ENCODE measurements at regions not wholly inside any gene's neighbourhood (a gene's known extent, or its start where the extent isn't known, plus 50 kb on each side); places are given as distances from the start of the nearest gene placed in this dataset.

DNA sequence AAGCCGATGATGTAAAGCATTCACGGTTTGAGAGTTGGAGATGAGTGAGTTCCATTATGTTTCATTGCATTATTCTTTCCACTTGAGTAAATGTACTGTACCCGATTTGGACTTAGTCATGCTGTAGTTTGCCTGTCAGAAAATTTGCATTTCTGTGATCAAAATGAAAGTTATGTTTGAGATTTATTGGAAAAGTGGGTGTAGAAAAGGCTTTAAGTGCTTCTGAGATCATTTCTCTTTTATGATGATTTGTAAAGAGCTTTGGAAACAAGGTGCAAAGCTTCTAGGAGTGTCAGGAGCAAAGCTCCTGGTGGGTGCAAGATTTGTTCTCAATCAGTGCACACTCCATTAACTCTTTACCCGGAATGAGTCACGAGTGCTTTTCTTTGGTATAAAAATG is 204.1 kb upstream of the POM121L12 start:
- H3K36me3 ChIP-seq: no peaks in the 10 kb centered on the region
- 52% methylated on average over 5 of the region's 5 CpGs for WGBS
- intact Hi-C loops (cut with DNase I): no loop called here

DNA sequence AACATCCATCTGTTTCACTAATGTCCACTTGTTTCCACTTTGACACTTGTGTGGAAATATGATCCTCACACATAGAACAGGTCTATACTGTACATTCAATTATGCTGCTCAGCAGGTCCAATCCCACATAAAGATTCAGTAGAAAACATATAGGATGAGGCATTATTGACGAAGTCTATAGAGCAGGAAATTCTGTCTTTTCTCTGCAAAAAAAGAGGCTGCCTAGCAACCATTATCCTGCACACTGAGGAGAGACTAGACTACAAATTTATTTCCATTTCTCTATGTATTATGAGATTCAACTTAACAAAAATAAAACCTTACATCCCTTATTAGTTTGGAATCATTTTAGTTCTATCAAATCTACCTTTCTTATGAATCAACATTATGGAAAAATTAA is 204.6 kb upstream of the POM121L12 start:
- intact Hi-C loops (cut with DNase I): no loop called here
- Histone ChIP-seq H3K27me3 (no peaks in the 10 kb centered on the region), H3K9me3 (no peaks in the 10 kb centered on the region), H3K36me3 (no peaks in the 10 kb centered on the region), H3K27ac (replicated peaks in 1 of 4) (no peak overlapping the region), H3K4me1 (no peaks in the 10 kb centered on the region), H3K4me3 (no peak overlapping the region)
- 77% methylated on average over 1 of the region's 1 CpG for WGBS
- DNase-seq (ENCODE audit: extremely low spot score): no peak
- TF ChIP-seq, protein P1, sequence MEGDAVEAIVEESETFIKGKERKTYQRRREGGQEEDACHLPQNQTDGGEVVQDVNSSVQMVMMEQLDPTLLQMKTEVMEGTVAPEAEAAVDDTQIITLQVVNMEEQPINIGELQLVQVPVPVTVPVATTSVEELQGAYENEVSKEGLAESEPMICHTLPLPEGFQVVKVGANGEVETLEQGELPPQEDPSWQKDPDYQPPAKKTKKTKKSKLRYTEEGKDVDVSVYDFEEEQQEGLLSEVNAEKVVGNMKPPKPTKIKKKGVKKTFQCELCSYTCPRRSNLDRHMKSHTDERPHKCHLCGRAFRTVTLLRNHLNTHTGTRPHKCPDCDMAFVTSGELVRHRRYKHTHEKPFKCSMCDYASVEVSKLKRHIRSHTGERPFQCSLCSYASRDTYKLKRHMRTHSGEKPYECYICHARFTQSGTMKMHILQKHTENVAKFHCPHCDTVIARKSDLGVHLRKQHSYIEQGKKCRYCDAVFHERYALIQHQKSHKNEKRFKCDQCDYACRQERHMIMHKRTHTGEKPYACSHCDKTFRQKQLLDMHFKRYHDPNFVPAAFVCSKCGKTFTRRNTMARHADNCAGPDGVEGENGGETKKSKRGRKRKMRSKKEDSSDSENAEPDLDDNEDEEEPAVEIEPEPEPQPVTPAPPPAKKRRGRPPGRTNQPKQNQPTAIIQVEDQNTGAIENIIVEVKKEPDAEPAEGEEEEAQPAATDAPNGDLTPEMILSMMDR (IDR thresholded peaks at IDR 0.05): no peak
- TF ChIP-seq EP300 (IDR thresholded peaks at IDR 0.05): no peak
- TF ChIP-seq POLR2AphosphoS5 (IDR thresholded peaks at IDR 0.05): no peak
- no peak for TF ChIP-seq POLR2A (IDR thresholded peaks at IDR 0.05; ENCODE audit: low read depth)

More for the DNA sequence above, 204.1 kb upstream of the POM121L12 start:
- Histone ChIP-seq H3K27me3 (no peaks in the 10 kb centered on the region), H3K27ac (replicated peaks in 1 of 4) (no peak overlapping the region), H3K9me3 (no peaks in the 10 kb centered on the region), H3K4me1 (no peaks in the 10 kb centered on the region), H3K4me3 (no peak overlapping the region)
- TF ChIP-seq EP300 (IDR thresholded peaks at IDR 0.05) (no peak), POLR2A (IDR thresholded peaks at IDR 0.05; ENCODE audit: low read depth) (no peak), POLR2AphosphoS5 (IDR thresholded peaks at IDR 0.05) (no peak)
- TF ChIP-seq, protein P1 (IDR thresholded peaks at IDR 0.05): no peak
- no peak for DNase-seq (ENCODE audit: extremely low spot score)

DNA sequence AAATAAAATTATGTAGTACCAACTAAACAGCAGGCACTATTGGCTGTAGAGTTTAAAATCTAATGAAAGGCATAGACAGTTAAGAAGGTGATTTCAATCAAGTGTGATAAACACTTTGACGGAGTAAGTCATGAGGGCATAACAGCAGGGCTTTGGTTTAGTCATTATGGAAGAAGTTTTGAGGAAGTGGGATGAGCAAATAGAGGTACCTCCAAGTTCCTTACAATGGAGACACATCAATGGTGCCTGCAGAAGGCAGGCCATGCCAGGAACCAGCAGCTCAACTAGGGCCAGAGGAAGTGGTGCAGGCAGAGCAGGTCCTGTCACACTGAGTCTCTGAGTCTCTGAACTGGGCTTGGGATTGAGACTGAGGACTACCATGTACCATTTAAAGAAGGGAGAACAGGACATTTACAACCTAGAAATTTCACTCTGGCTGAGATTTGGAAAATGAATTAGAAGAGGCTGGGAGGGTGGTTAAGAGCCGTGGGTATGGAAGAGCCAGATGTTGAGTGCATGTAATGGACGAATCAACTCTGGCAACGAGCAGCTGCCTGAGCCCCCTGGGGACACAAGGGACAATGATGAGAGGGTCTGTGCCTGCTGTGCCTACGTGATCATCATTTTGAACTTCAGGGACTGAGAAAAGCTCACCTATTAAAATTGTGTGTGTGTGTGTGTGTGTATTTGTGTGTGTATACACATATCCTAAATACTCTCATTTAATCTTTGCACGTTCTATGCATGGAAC is 208.7 kb upstream of the POM121L12 start:
- DNase-seq (ENCODE audit: extremely low spot score): no peak
- no peak for TF ChIP-seq EP300 (IDR thresholded peaks at IDR 0.05)
- TF ChIP-seq POLR2AphosphoS5 (IDR thresholded peaks at IDR 0.05): no peak
- TF ChIP-seq, protein P1 (IDR thresholded peaks at IDR 0.05): no peak
- no peak for TF ChIP-seq POLR2A (IDR thresholded peaks at IDR 0.05; ENCODE audit: low read depth)
- H3K9me3 ChIP-seq: peaks cover 0 to 8% (median 7%) of the 10 kb centered on the region in 4 donors
- H3K27me3 ChIP-seq: no peaks in the 10 kb centered on the region
- no peak overlapping the region for H3K27ac ChIP-seq (replicated peaks in 1 of 4)
- no peaks in the 10 kb centered on the region for H3K36me3 ChIP-seq
- 76% methylated on average over 6 of the region's 6 CpGs for WGBS
- H3K4me3 ChIP-seq: no peak overlapping the region
- H3K4me1 ChIP-seq: no peaks in the 10 kb centered on the region
- intact Hi-C loops (cut with DNase I): no loop called here

DNA sequence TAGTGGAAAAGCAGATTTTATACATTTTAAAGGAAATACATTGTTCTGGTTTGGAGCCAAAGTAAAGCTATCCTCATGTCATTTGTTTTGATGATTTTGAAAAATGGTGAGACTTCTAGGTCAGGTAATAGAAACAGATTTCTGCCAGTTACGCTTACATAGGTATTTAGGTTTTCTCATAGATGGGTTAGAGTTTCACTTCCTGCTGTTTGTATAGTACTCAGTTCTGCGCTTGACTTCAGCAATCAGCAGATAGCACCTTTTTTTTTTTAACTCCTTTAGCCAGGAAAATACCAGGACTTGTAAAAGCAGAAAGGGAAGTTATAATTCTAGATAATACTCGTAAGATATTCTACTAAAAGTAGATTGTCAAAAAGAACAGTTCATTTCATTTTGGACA is 209.8 kb upstream of the POM121L12 start:
- H3K36me3 ChIP-seq: no peaks in the 10 kb centered on the region
- H3K27me3 ChIP-seq: no peaks in the 10 kb centered on the region
- H3K4me3 ChIP-seq: no peak overlapping the region
- peaks cover 0 to 16% (median 15%) of the 10 kb centered on the region in 4 donors for H3K9me3 ChIP-seq
- TF ChIP-seq POLR2A (IDR thresholded peaks at IDR 0.05; ENCODE audit: low read depth) (no peak), POLR2AphosphoS5 (IDR thresholded peaks at IDR 0.05) (no peak), EP300 (IDR thresholded peaks at IDR 0.05) (no peak)
- TF ChIP-seq, protein P1 (IDR thresholded peaks at IDR 0.05): no peak
- no peaks in the 10 kb centered on the region for H3K4me1 ChIP-seq
- intact Hi-C loops (cut with DNase I): no loop called here
- DNase-seq (ENCODE audit: extremely low spot score): no peak
- H3K27ac ChIP-seq (replicated peaks in 1 of 4): no peak overlapping the region
- WGBS: 32% methylated on average over 3 of the region's 3 CpGs

DNA sequence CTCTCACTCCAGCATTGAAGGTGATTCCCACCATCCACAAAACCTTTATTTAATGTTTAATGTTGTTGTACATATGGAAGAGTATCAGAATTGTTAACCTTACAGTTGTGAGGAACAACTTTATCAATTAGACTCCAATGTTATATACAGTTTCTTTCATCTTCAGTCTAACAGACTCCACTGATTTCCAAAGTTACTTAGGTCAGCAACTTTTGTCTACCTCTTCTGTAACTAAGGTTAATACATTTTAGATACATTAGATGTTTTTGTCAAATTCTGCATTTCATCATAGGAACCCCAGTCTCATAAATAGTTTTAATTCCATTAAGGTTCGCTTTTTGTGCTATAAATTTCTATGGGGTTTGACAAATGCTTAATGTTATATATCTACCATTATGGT is 223.9 kb upstream of the POM121L12 start:
- intact Hi-C loops (cut with DNase I): no loop called here
- Histone ChIP-seq H3K27me3 (no peaks in the 10 kb centered on the region), H3K9me3 (peaks cover 0 to 6% (median 0%) of the 10 kb centered on the region in 4 donors), H3K36me3 (no peaks in the 10 kb centered on the region), H3K4me1 (no peaks in the 10 kb centered on the region), H3K4me3 (no peak overlapping the region), H3K27ac (replicated peaks in 1 of 4) (no peak overlapping the region)
- no peak for DNase-seq (ENCODE audit: extremely low spot score)
- WGBS: 96% methylated on average over 1 of the region's 1 CpG
- TF ChIP-seq, protein P1 (IDR thresholded peaks at IDR 0.05): no peak
- TF ChIP-seq EP300 (IDR thresholded peaks at IDR 0.05) (no peak), POLR2A (IDR thresholded peaks at IDR 0.05; ENCODE audit: low read depth) (no peak), POLR2AphosphoS5 (IDR thresholded peaks at IDR 0.05) (no peak)
